ENCODE measurements at regions not wholly inside any gene's neighbourhood (a gene's known extent, or its start where the extent isn't known, plus 50 kb on each side); places are given as distances from the start of the nearest gene placed in this dataset.
"Not testable (repeated sequence)": the region's sequence is repeated elsewhere in the genome, so short reads cannot be mapped to it uniquely, and the experiment has no call there.

DNA sequence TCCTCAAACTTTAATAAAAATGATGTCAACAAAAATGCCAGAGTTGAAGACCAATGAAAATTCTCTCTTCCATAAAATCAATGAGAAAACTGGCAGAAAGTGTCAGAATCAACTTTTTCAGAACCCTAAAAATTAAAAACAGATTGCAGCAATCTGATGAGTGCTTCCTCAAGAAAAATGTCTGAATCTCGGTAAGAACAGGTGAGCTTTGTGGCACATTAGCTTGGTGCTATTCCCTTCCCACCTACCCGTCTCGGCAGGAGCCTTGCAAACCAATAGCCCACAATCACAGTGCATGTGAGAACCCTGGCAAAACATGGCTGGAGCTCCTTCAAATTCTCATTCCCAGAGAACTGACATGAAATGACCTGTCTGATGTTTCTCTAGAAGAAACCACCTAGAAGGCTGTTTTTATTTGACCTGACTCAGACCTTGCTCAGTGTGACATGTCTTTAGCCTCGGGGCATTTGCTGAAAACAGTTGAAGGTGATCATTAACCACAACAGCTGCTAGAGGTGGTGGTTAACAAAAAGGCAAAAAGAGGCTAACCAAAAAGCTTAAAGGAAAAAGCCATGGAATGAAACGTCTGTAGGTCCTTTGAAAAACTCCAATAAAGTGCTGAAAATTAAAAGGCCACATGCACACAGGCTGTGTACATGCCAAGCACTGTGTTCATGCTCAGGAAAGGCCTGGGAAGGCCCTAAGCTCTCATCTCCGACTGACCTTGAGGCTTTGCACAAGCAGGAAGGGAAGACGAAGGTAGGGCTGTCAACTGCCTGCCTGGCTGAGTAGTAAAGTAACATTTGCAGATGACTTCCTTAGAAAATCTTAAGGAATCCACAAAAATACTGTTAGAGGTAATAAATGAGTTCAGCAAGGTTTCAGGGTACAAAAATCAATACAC, 253.0 kb upstream of the NSMCE3 start:
- Histone ChIP-seq H3K27ac (no peak overlapping the region), H3K4me3 (no peak overlapping the region)
- no peak for DNase-seq (ENCODE audit: low spot score)
- no peak for TF ChIP-seq CTCF (IDR thresholded peaks at IDR 0.05)

- no peak for DNase-seq (ENCODE audit: low spot score)
- no peak for TF ChIP-seq CTCF (IDR thresholded peaks at IDR 0.05)
- Histone ChIP-seq H3K4me3 (no peak overlapping the region), H3K27ac (no peak overlapping the region)
Observed at GRCh38 chr15:29518442-29518841, 248.8 kb upstream of the NSMCE3 start.

DNA sequence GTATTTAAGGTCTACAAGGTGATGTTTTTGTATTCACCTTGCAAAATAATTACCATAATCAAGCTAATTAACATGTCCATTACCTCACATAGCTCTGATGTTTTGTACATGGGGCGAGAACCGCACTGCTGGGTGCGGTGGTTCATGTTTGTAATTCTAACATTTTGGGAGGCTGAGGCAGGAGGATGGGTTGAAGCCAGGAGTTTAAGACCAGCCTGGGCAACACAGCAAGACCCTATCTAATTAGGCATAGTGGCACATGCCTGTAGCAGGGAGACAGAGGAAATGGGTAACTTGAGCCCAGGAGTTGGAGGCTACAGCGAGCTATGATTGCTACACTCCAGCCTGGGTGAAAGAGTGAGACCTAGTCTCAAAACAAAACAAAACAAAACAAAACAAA, 248.2 kb upstream of the NSMCE3 start:
- no peak for TF ChIP-seq CTCF (IDR thresholded peaks at IDR 0.05)
- DNase-seq (ENCODE audit: low spot score): no peak
- Histone ChIP-seq H3K27ac (no peak overlapping the region), H3K4me3 (no peak overlapping the region)

DNA sequence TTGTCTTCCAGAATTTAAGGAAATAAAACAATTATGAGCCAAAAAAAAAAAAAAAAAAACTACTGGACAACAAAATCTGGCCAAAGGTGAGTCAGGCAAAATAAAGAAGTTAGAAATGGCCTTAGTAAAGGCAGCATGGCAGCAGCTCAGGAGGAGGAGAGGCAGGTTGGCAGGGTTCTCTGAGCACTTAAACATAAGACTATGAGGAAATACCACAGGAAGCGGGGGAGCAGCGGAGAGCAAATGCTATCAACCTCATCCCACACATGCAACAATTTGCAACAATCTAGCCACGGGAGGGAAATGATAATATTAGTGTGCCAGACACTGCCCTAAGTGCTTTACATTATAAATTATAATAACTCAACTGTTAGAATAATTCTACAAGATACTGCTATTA, 247.3 kb upstream of the NSMCE3 start:
- DNase-seq (ENCODE audit: low spot score): no peak
- no peak overlapping the region for H3K27ac ChIP-seq
- TF ChIP-seq CTCF (IDR thresholded peaks at IDR 0.05): no peak
- H3K4me3 ChIP-seq: no peak overlapping the region

GRCh38 chr15:29514926-29515325, 245.3 kb upstream of the NSMCE3 start:
- Histone ChIP-seq H3K27ac (no peak overlapping the region), H3K4me3 (no peak overlapping the region)
- no peak for DNase-seq (ENCODE audit: low spot score)
- no peak for TF ChIP-seq CTCF (IDR thresholded peaks at IDR 0.05)

DNA sequence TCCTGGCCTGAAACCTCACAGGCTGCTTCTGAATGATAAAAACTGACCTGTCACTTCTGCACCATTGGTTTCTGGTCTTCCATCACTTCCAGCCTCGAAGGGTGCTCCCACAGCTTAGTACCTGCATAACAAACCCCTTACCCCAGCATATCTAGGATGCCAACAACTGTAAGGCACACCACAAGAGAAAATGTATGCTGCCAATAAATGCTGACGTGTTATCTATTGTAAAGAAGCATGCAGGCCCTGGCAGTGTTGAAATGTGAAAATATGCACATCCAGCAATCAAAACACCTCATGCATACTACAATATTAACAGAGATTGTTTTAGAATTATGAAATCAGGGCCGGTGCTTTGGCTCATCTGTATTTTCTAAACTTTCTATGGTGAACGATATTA, 242.0 kb upstream of the NSMCE3 start:
- H3K27ac ChIP-seq: no peak overlapping the region
- DNase-seq (ENCODE audit: low spot score): no peak
- no peak for TF ChIP-seq CTCF (IDR thresholded peaks at IDR 0.05)

GRCh38 chr15:29505535-29505934, 235.9 kb upstream of the NSMCE3 start:
- not testable (repeated sequence) for H3K27ac ChIP-seq; DNase-seq (ENCODE audit: low spot score); H3K4me3 ChIP-seq

More for the DNA sequence above, 242.0 kb upstream of the NSMCE3 start:
- no peak overlapping the region for H3K4me3 ChIP-seq
